NCI-H748 (cell line): ENCODE measurements at regions not wholly inside any gene's neighbourhood (a gene's known extent, or its start where the extent isn't known, plus 50 kb on each side); places are given as distances from the start of the nearest gene placed in this dataset.

Experiments used
- DNase-seq: peaks from one replicate; lab custom pipeline; 2025; ENCODE audit not compliant: unreplicated experiment; lab: John Stamatoyannopoulos, UW

DNA sequence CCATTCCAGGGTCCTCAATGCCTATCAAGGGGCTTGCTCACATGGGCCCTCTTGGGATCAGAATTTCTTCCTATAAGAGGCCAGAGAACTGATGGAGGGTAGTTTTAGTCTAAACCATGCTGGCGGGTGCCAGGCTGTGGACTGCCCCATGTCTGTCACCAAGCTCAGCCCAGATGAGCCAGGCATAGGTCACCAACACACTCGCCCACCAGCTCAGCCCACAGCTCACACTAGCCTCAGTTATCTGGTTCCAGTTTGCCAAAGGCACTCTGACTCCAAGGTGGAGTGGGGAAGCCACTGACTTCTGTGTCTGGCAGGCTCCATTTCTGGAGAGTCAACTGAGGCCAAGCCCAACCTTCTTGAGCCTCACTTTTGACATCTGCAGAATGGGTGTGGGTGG lies 50.7 kb upstream of the INSYN1 start:
- no peak for DNase-seq

GRCh38 chr15:73805504-73806089 lies 52.4 kb upstream of the INSYN1 start:
- no peak for DNase-seq

- no peak for DNase-seq
These were observed 53.7 kb upstream of the INSYN1 start for GRCh38 chr15:73806698-73807483.

GRCh38 chr15:73807865-73808264 lies 54.7 kb upstream of the INSYN1 start:
- peak; percentile 2 for DNase-seq

- peak; percentile 10 for DNase-seq
These were observed 56.8 kb upstream of the INSYN1 start for GRCh38 chr15:73809728-73810501.

GRCh38 chr15:73812806-73813465 lies 59.8 kb upstream of the INSYN1 start:
- no peak for DNase-seq

DNA sequence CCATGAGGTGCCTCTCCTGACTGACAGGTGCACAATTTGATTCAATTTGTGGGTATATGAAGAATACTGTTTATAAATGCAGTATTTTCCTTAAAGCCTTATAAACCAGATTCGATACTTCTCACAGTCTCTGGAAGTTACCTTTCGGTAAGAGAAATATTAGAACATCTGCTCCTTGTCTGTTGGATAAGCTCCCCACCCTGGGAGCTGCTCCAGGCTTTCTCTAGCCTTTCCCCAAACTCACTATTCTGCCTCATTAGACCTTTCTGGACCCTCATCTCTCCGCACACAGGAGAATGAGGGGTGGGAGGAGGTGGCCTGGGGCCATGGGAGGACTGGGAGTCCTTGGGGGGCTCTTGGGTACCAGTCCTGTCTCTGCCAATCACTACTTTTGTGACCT lies 59.8 kb upstream of the TBC1D21 start:
- no peak for DNase-seq

- no peak for DNase-seq
These were observed 54.9 kb upstream of the TBC1D21 start for GRCh38 chr15:73818308-73818985.

DNA sequence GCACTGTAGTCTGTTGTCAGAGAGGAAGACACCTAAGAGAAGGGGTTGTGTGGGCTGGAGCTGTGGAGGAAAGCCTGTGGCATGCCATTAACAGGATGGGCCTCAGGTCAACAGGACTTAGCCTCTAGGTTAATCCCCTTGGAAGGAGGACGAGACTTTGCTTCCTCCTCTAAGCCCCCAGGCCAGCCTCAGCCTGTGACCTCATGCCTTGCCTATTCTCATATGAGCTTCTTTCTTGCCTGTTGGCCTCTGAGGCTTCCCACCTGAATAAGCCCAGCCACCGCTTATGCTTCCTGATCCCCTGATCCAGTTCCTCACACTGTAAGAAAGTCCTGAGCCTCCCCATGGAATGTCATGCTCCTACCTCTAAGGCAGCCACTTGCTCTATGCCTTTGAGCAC lies 52.2 kb upstream of the TBC1D21 start:
- no peak for DNase-seq

DNA sequence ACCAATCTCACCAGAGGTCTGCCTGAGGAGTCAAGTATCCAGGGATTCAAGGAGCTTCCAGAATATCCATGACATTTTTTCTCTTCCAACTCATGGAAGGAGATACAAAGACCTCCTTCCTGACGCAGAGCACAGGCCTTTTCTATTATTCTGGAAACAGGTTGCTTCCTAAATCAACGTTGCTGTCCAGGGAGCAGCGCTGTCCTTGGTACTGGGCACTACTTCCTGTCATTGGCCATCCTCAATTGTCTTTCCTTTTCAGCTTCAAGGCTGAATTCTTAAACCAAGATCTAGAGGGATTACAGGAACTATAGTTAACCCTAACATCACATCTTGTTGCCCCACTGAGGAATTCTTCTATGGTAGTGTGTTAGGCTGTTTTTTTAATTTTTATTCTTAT lies 50.4 kb upstream of the TBC1D21 start:
- DNase-seq = no peak
